OCI-LY7 (cell line): ENCODE measurements at regions not wholly inside any gene's neighbourhood (a gene's known extent, or its start where the extent isn't known, plus 50 kb on each side); places are given as distances from the start of the nearest gene placed in this dataset.

ENCODE experiments used
- BruUV-seq: library from RNA; stranded (reverse); fragments of 400-500 nt; replicated peaks from 2 replicates; lab custom pipeline; 2021; lab: Mats Ljungman, UMichigan
- CTCF ChIA-PET: fragments of 300-600 bp; sonication (Branson Sonifier 250); formaldehyde crosslinking; loops from one replicate; lab custom pipeline; 2022; ENCODE audit warnings: antibody characterized with exemption; ENCODE audit not compliant: unreplicated experiment; lab: Charles Lee
- POLR2A ChIA-PET: fragments of 300-600 bp; sonication (Branson Sonifier 250); formaldehyde crosslinking; loops from one replicate; lab custom pipeline; 2022; ENCODE audit warnings: antibody characterized with exemption; lab: Charles Lee
- DNase-seq: peaks from one replicate; pipeline ENCODE4 v3.0.0-alpha.2; 2015; ENCODE audit warnings: low spot score
- H2AFZ ChIP-seq: fragments of 200-600 bp; sonication (generic), shearing (Covaris generic); 2 replicates; pipeline ENCODE4 v1.6.1; 2014; ENCODE audit warnings: mild to moderate bottlenecking, antibody characterized with exemption, low read length, moderate library complexity
- H3K27ac ChIP-seq: fragments of 200-600 bp; sonication (generic); 2 replicates; pipeline ENCODE4 v1.5.1; 2014; ENCODE audit warnings: mixed run types, low read depth, mild to moderate bottlenecking, moderate library complexity, low read length, inconsistent platforms; ENCODE audit not compliant: poor library complexity, severe bottlenecking
- H3K36me3 ChIP-seq: fragments of 200-600 bp; sonication (generic); 2 replicates; pipeline ENCODE4 v1.6.1; 2014; ENCODE audit warnings: mild to moderate bottlenecking, antibody characterized with exemption, low read length, moderate library complexity, mixed read lengths; ENCODE audit not compliant: insufficient read depth
- H3K4me1 ChIP-seq: fragments of 200-600 bp; sonication (generic); 2 replicates; pipeline ENCODE4 v1.5.1; 2014; ENCODE audit warnings: mild to moderate bottlenecking, low read length; ENCODE audit not compliant: insufficient read depth, poor library complexity, severe bottlenecking
- H3K4me2 ChIP-seq: fragments of 200-600 bp; sonication (generic); 2 replicates; pipeline ENCODE4 v1.6.1; 2014; ENCODE audit warnings: mild to moderate bottlenecking, low read length
- H3K4me3 ChIP-seq: fragments of 200-600 bp; sonication (generic); 2 replicates; pipeline ENCODE4 v1.5.1; 2014; ENCODE audit warnings: mild to moderate bottlenecking, low read depth, low read length; ENCODE audit not compliant: poor library complexity, severe bottlenecking
- H3K79me2 ChIP-seq: fragments of 200-600 bp; sonication (generic); 2 replicates; pipeline ENCODE4 v1.6.1; 2016; ENCODE audit warnings: low read depth, mild to moderate bottlenecking, low read length, moderate library complexity, mixed read lengths; ENCODE audit not compliant: insufficient read depth
- H3K9me2 ChIP-seq: fragments of 200-600 bp; sonication (generic); 2 replicates; pipeline ENCODE4 v1.6.1; 2016; ENCODE audit warnings: mild to moderate bottlenecking, low read length, mixed read lengths; ENCODE audit not compliant: insufficient read depth
- H3K9me3 ChIP-seq: fragments of 200-600 bp; sonication (generic); 2 replicates; pipeline ENCODE4 v1.6.1; 2014; ENCODE audit warnings: mild to moderate bottlenecking, mixed run types, low read length, mixed read lengths
- H4K20me1 ChIP-seq: fragments of 200-600 bp; sonication (generic); 2 replicates; pipeline ENCODE4 v1.6.1; 2014; ENCODE audit warnings: mild to moderate bottlenecking, antibody characterized with exemption, low read length, moderate library complexity, mixed read lengths; ENCODE audit not compliant: insufficient read depth
- CTCF ChIP-seq: fragments of 200-600 bp; sonication (generic); conservative IDR thresholded peaks from 2 replicates; pipeline ENCODE4 v1.5.1; 2014; ENCODE audit warnings: mild to moderate bottlenecking, antibody characterized with exemption, low read length, moderate library complexity, mixed read lengths
- EZH2phosphoT487 ChIP-seq: fragments of 200-600 bp; sonication (generic); IDR thresholded peaks from 2 replicates; pipeline ENCODE4 v1.6.1; 2018; ENCODE audit warnings: low read depth, borderline replicate concordance, mild to moderate bottlenecking, mixed run types, antibody characterized with exemption, low read length, moderate library complexity, mixed read lengths
- intact Hi-C: fragments of 100-400 bp; cut with micrococcal nuclease; formaldehyde crosslinking; loops from one replicate; pipeline ENCODE4 v1.10.0; 2022; ENCODE audit not compliant: unreplicated experiment

GRCh38 chr21:16418226-16418625 is 688.4 kb downstream of the USP25 start:
- Histone ChIP-seq H3K79me2 (no peaks in the 10 kb centered on the region), H3K9me3 (peaks cover 4% of the 10 kb centered on the region; the same call in 1 of the 2 replicates), H4K20me1 (no peaks in the 10 kb centered on the region), H3K4me1 (no peaks in the 10 kb centered on the region), H3K4me3 (no peak overlapping the region), H3K9me2 (no peaks in the 10 kb centered on the region), H3K27ac (no peak overlapping the region), H2AFZ (no peak overlapping the region), H3K4me2 (no peak overlapping the region), H3K36me3 (no peaks in the 10 kb centered on the region)
- intact Hi-C loops, result no loop called here
- TF ChIP-seq CTCF (no peak), EZH2phosphoT487 (no peak)
- CTCF ChIA-PET, result no interaction called here
- BruUV-seq, result no TSS peak
- no peak for DNase-seq
- POLR2A ChIA-PET, result no interaction called here

- no peak for DNase-seq
- Histone ChIP-seq H3K9me2 (no peaks in the 10 kb centered on the region), H3K9me3 (peaks cover 4% of the 10 kb centered on the region; the same call in 1 of the 2 replicates), H3K79me2 (no peaks in the 10 kb centered on the region), H3K27ac (no peak overlapping the region), H3K4me2 (no peak overlapping the region), H4K20me1 (no peaks in the 10 kb centered on the region), H3K36me3 (no peaks in the 10 kb centered on the region), H3K4me3 (no peak overlapping the region), H3K4me1 (no peaks in the 10 kb centered on the region), H2AFZ (no peak overlapping the region)
- POLR2A ChIA-PET, result no interaction called here
- no TSS peak for BruUV-seq
- intact Hi-C loops, result no loop called here
- CTCF ChIA-PET, result no interaction called here
- TF ChIP-seq CTCF (no peak), EZH2phosphoT487 (no peak)
Observed at GRCh38 chr21:16418642-16419041, 688.9 kb downstream of the USP25 start.

GRCh38 chr21:16419188-16419921 is 689.6 kb downstream of the USP25 start:
- BruUV-seq, result no TSS peak
- Histone ChIP-seq H3K4me2 (no peak overlapping the region), H3K79me2 (no peaks in the 10 kb centered on the region), H4K20me1 (no peaks in the 10 kb centered on the region), H3K4me1 (no peaks in the 10 kb centered on the region), H3K4me3 (no peak overlapping the region), H2AFZ (no peak overlapping the region), H3K9me3 (peaks cover 4% of the 10 kb centered on the region; the same call in 1 of the 2 replicates), H3K9me2 (no peaks in the 10 kb centered on the region), H3K27ac (no peak overlapping the region), H3K36me3 (no peaks in the 10 kb centered on the region)
- ChIA-PET CTCF (no interaction called here), POLR2A (no interaction called here)
- TF ChIP-seq EZH2phosphoT487 (no peak), CTCF (no peak)
- intact Hi-C loops, result no loop called here
- DNase-seq, result no peak
